HL-60 (cell line): ENCODE measurements at regions not wholly inside any gene's neighbourhood (a gene's known extent, or its start where the extent isn't known, plus 50 kb on each side); places are given as distances from the start of the nearest gene placed in this dataset.

ENCODE experiments used
- GABPA ChIP-seq: IDR thresholded peaks from 2 replicates; pipeline ENCODE4 v1.6.1; 2012; ENCODE audit warnings: low read depth
- POLR2AphosphoS5 ChIP-seq: IDR thresholded peaks from 2 replicates; pipeline ENCODE4 v1.6.1; 2012; ENCODE audit warnings: low read depth
- REST ChIP-seq: IDR thresholded peaks from 2 replicates; pipeline ENCODE4 v1.6.1; 2012; ENCODE audit warnings: low read depth; ENCODE audit not compliant: insufficient replicate concordance
- SPI1 ChIP-seq: IDR thresholded peaks from 2 replicates; pipeline ENCODE4 v1.6.1; 2012; ENCODE audit warnings: low read depth, mild to moderate bottlenecking, borderline replicate concordance
- TF ChIP-seq, protein P1 (sequence below): IDR thresholded peaks from one replicate; pipeline ENCODE4 v1.5.1; 2011; ENCODE audit warnings: low read length, control low read depth, inconsistent platforms; ENCODE audit not compliant: insufficient read depth

GRCh38 chr9:74284581-74285450 lies 212.3 kb upstream of the RORB start:
- TF ChIP-seq, protein P1, sequence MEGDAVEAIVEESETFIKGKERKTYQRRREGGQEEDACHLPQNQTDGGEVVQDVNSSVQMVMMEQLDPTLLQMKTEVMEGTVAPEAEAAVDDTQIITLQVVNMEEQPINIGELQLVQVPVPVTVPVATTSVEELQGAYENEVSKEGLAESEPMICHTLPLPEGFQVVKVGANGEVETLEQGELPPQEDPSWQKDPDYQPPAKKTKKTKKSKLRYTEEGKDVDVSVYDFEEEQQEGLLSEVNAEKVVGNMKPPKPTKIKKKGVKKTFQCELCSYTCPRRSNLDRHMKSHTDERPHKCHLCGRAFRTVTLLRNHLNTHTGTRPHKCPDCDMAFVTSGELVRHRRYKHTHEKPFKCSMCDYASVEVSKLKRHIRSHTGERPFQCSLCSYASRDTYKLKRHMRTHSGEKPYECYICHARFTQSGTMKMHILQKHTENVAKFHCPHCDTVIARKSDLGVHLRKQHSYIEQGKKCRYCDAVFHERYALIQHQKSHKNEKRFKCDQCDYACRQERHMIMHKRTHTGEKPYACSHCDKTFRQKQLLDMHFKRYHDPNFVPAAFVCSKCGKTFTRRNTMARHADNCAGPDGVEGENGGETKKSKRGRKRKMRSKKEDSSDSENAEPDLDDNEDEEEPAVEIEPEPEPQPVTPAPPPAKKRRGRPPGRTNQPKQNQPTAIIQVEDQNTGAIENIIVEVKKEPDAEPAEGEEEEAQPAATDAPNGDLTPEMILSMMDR: no peak
- no peak for TF ChIP-seq POLR2AphosphoS5
- TF ChIP-seq SPI1: no peak
- TF ChIP-seq REST: no peak
- no peak for TF ChIP-seq GABPA
